MV-4-11 (cell line): ENCODE measurements at regions not wholly inside any gene's neighbourhood (a gene's known extent, or its start where the extent isn't known, plus 50 kb on each side); places are given as distances from the start of the nearest gene placed in this dataset.

Experiments used
- DNase-seq: peaks from one replicate; lab custom pipeline; 2025; lab: John Stamatoyannopoulos, UW

GRCh38 chr2:162964513-162964912 lies 125.9 kb upstream of the KCNH7 start:
- no peak for DNase-seq

- DNase-seq: no peak
Measured at GRCh38 chr2:162963156-162963555, 124.6 kb upstream of the KCNH7 start.

GRCh38 chr2:162945785-162946184 lies 107.2 kb upstream of the KCNH7 start:
- no peak for DNase-seq

GRCh38 chr2:162938387-162938786 lies 99.8 kb upstream of the KCNH7 start:
- DNase-seq: no peak

GRCh38 chr2:162934191-162934590 lies 95.6 kb upstream of the KCNH7 start:
- DNase-seq: no peak

- DNase-seq: no peak
Measured at GRCh38 chr2:162932416-162932815, 93.8 kb upstream of the KCNH7 start.

- DNase-seq: no peak
Measured at GRCh38 chr2:162929571-162929970, 91.0 kb upstream of the KCNH7 start.

GRCh38 chr2:162928356-162928755 lies 89.8 kb upstream of the KCNH7 start:
- DNase-seq: peak; percentile 95

GRCh38 chr2:162926907-162927306 lies 88.3 kb upstream of the KCNH7 start:
- no peak for DNase-seq

- no peak for DNase-seq
Measured at GRCh38 chr2:162926501-162926900, 87.9 kb upstream of the KCNH7 start.

- peak; percentile 43 for DNase-seq
Measured at GRCh38 chr2:162925595-162925994, 87.0 kb upstream of the KCNH7 start.

- DNase-seq: no peak
Measured at GRCh38 chr2:162919111-162919510, 80.5 kb upstream of the KCNH7 start.

GRCh38 chr2:162917626-162918025 lies 79.1 kb upstream of the KCNH7 start:
- peak; percentile 89 for DNase-seq

GRCh38 chr2:162916286-162916801 lies 77.8 kb upstream of the KCNH7 start:
- DNase-seq: no peak

GRCh38 chr2:162915858-162916257 lies 77.3 kb upstream of the KCNH7 start:
- DNase-seq: no peak

GRCh38 chr2:162914161-162914560 lies 75.6 kb upstream of the KCNH7 start:
- no peak for DNase-seq

GRCh38 chr2:162912787-162913186 lies 74.2 kb upstream of the KCNH7 start:
- no peak for DNase-seq

- no peak for DNase-seq
Measured at GRCh38 chr2:162908567-162908966, 70.0 kb upstream of the KCNH7 start.

- peak; percentile 37 for DNase-seq
Measured at GRCh38 chr2:162890690-162891311, 52.2 kb upstream of the KCNH7 start.

- peak; percentile 35 for DNase-seq
Measured at GRCh38 chr2:162888652-162889051, 50.1 kb upstream of the KCNH7 start.
